Stomach (tissue), 4 donors: ENCODE measurements at regions not wholly inside any gene's neighbourhood (a gene's known extent, or its start where the extent isn't known, plus 50 kb on each side); places are given as distances from the start of the nearest gene placed in this dataset.

ENCODE experiments used
- CTCF ChIP-seq, 7 experiments: fragments of 450-650 bp in 4 of 7; fragments of 200-600 bp in 3 of 7; sonication (generic) in 3 of 7; IDR thresholded peaks; one replicate each; pipeline ENCODE4 v1.5.1; 2016 to 2019; ENCODE audit warnings: antibody characterized with exemption in 7 of 7, control low read depth in 2 of 7, mild to moderate bottlenecking in 1 of 7
- EP300 ChIP-seq: sonication (generic); formaldehyde crosslinking; IDR thresholded peaks from one replicate; pipeline ENCODE4 v1.6.1; 2017; ENCODE audit warnings: antibody characterized with exemption
- POLR2A ChIP-seq, 4 donors: fragments of 450-650 bp; IDR thresholded peaks; one replicate each; pipeline ENCODE4 v1.6.1; 2016; ENCODE audit warnings: antibody characterized with exemption in 4 of 4, control low read depth in 2 of 4, mild to moderate bottlenecking in 1 of 4, moderate library complexity in 1 of 4

GRCh38 chr3:79954756-79955155, 187.0 kb upstream of the ROBO1 start:
- TF ChIP-seq CTCF (IDR thresholded peaks at IDR 0.05), result no peak
- no peak for TF ChIP-seq POLR2A (IDR thresholded peaks at IDR 0.05)
- TF ChIP-seq EP300, result no peak
